OCI-LY7 (cell line): ENCODE measurements at regions not wholly inside any gene's neighbourhood (a gene's known extent, or its start where the extent isn't known, plus 50 kb on each side); places are given as distances from the start of the nearest gene placed in this dataset.

ENCODE experiments used
- CTCF ChIP-seq: fragments of 200-600 bp; sonication (generic); conservative IDR thresholded peaks from 2 replicates; pipeline ENCODE4 v1.5.1; 2014; ENCODE audit warnings: mild to moderate bottlenecking, antibody characterized with exemption, low read length, moderate library complexity, mixed read lengths
- EZH2phosphoT487 ChIP-seq: fragments of 200-600 bp; sonication (generic); IDR thresholded peaks from 2 replicates; pipeline ENCODE4 v1.6.1; 2018; ENCODE audit warnings: low read depth, borderline replicate concordance, mild to moderate bottlenecking, mixed run types, antibody characterized with exemption, low read length, moderate library complexity, mixed read lengths

- TF ChIP-seq CTCF (no peak), EZH2phosphoT487 (no peak)
Measured at GRCh38 chr16:62157544-62157943, 121.3 kb upstream of the CDH8 start.
